Activated CD4-positive, alpha-beta T cell treated with anti-CD3 and anti-CD28 coated beads for 48 hours (primary cell): ENCODE measurements at regions not wholly inside any gene's neighbourhood (a gene's known extent, or its start where the extent isn't known, plus 50 kb on each side); places are given as distances from the start of the nearest gene placed in this dataset.
A peak's percentile ranks its signal among the peaks of the same experiment; 100 is the strongest.
"Not testable (repeated sequence)": the region's sequence is repeated elsewhere in the genome, so short reads cannot be mapped to it uniquely, and the experiment has no call there.

Source experiments
- DNase-seq: peaks from one replicate; pipeline ENCODE4 v3.0.0-alpha.2; 2020

DNA sequence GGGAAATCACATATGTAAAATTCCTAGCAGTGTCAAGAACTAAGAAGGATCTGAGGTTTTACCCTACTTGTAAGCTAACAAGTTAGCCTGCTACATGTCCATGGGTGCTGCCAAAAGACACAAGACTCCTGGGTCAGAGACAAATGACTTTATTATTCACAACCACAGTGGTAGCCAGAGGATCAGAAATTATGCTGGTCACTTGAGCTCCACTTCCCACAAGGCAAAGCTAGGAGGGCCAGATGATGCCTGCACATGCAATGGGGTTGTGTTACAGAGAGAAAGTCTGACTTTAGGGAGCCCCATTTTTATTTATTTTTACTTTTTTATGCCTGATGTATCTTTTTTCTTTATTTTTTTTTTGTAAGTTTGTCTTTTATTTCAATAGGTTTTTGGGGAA lies 136.8 kb downstream of the S1PR1 start:
- no peak for DNase-seq

DNA sequence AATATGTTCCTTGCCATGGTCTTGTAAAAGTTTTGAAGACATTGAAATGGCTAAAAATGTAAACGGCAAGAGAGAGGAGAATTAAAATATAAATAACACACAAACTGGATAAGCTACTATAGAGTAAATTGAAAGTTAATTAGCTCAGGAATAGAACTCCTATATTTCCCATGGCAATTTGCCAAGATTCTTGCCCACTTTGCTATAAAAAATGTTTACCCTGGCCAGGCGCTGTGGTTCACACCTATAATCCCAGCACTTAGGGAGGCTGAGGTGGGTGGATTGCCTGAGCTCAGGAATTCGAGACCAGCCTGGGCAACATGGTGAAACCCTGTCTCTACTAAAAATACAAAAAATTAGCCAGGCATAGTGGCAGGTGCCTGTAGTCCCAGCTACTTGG lies 138.6 kb downstream of the S1PR1 start:
- DNase-seq = not testable (repeated sequence)

- no peak for DNase-seq
Observed at GRCh38 chr1:101376121-101377083, 139.6 kb downstream of the S1PR1 start.

DNA sequence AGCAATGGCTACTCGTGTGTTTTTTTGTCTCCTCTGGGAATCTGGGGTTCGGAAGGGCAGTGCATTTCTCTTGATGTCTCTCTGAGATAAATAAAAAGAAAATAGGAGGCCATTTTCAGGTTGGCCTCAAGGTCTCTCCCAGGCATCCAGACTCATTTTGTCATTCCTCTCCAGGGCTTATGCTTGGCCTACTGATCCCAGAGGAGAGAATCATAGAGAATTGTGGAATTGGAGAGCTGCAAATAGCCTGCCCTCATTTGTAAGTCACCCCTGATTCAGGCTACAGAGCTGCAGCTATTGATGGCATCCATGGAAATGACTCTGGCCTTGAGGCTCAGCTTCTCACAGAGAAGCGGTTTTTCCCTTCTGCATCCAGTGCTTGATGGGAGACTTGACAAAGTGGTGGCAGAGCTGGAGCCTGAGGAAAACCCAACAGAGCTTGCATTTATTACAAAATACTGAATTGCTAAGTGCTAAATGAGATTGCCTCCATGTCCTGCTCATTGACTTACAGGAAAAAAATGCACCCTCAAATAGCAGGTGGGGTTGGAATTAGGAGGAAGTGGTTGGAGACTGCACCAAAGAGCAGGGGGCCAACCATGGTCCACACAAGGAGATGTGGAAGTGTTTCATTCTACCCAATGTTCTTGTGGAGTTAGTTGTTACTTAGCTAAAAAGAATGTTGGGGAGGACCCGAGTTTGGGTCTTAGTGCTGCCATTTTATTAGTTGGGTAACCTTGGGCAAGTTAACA lies 140.4 kb downstream of the S1PR1 start:
- DNase-seq = no peak

GRCh38 chr1:101379037-101379436 lies 142.2 kb downstream of the S1PR1 start:
- DNase-seq = no peak

DNA sequence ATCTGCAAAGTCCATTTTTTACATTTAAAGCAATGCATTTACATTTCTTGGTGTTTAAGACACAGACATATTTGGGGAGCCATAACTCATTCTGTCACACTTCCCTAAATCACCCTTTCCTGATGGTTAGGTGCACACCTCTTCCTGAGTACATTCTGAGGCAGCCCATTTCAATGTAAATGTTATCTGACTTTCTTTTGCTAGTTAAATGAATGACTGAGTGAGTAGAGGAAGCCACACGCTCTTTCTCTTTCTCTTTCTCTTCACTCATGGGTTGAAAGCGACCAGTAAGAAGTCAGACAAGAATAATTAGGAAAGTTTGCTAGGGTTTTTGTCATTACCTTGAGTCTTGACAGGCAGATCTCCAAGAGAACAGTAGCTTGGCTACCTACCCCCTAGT lies 143.1 kb downstream of the S1PR1 start:
- no peak for DNase-seq

- DNase-seq = no peak
Observed at GRCh38 chr1:101382135-101382534, 145.3 kb downstream of the S1PR1 start.

DNA sequence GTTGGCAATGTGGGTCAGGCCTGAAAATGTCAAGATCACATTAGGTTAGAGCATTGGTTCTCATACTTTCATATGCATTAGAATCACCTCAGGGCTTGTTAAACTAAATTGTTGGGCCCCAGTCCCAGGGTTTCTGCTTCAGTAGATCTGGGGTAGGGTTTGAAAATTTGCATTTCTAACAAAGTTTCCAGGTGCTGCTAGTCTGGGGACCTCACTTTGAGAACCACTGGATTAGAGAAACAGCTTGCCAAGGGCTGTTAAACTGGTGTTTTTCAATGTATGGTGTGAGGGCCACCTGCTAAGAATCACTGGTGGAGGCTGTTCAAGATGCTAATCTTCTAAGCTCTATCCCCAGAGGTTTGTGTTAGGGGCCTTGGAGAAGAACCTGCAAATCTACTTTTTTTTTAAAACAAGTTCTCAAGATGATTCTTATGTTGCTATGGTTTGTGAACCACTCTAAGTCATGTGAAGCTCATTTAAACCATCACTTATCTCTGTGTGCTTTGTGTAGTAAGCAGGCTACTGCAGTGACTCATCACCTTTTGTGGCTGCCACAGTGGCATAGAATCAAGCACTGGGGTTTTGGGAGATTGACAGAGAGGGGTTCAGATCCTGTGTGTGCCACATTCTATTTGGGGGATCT lies 152.2 kb downstream of the S1PR1 start:
- peak; percentile 20 for DNase-seq

- no peak for DNase-seq
Observed at GRCh38 chr1:101389547-101389929, 152.7 kb downstream of the S1PR1 start.

GRCh38 chr1:101392552-101392951 lies 155.7 kb downstream of the S1PR1 start:
- DNase-seq = no peak

DNA sequence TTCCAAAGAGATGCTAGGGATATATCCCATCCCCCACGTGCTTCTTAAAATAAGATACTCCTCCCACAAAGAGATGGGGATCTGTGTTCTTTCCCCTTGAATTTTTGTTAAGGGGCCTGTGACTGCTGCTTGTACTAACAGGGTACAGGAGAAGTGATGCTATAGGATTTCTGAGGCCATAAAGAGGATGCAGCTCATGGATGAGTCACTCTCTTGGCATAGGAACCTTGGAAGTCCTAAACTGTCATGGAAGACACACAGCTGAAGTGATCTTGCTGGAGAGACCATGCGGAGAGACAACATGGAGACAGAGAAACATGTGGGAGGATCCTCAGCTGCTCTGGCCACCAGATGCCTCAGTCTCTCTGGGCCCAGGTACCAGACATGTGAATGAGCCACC lies 157.2 kb downstream of the S1PR1 start:
- DNase-seq = no peak

- no peak for DNase-seq
Observed at GRCh38 chr1:101399222-101399621, 162.4 kb downstream of the S1PR1 start.

GRCh38 chr1:101406271-101406670 lies 169.5 kb downstream of the S1PR1 start:
- DNase-seq = no peak

GRCh38 chr1:101406681-101407080 lies 169.9 kb downstream of the S1PR1 start:
- no peak for DNase-seq

DNA sequence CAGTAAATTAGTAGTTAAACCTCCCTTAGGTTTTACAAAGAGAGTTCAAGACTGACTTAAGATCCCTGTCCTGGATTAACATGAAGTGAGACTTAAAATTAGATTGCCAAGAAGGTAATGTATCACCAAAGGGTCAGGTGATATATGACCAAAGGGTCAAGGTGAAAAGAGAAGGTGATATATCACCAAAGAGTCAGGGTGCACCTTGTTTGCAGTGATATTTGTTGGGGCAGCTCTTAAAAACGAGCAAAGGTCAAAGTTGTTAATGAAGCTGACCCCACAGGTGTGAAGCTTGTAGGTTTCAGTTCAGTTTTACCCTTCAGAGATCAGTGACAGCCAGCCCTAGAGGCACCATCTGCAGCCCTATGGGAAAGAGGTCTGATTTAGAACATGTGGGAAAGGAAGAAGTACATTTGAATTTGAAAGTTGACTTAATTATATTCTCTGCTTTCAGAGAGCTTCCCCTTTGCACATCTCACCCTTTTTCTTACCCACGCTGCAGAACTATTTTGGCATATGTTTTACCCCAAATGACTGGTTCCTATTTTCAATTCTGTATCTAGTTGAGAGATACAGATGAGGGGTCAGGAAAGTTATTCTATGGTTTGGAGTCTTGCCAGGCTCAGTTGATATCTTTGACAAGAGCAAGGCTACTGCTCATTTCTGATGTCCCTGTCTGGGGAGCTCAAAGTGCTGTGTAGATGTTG lies 170.8 kb downstream of the S1PR1 start:
- no peak for DNase-seq

DNA sequence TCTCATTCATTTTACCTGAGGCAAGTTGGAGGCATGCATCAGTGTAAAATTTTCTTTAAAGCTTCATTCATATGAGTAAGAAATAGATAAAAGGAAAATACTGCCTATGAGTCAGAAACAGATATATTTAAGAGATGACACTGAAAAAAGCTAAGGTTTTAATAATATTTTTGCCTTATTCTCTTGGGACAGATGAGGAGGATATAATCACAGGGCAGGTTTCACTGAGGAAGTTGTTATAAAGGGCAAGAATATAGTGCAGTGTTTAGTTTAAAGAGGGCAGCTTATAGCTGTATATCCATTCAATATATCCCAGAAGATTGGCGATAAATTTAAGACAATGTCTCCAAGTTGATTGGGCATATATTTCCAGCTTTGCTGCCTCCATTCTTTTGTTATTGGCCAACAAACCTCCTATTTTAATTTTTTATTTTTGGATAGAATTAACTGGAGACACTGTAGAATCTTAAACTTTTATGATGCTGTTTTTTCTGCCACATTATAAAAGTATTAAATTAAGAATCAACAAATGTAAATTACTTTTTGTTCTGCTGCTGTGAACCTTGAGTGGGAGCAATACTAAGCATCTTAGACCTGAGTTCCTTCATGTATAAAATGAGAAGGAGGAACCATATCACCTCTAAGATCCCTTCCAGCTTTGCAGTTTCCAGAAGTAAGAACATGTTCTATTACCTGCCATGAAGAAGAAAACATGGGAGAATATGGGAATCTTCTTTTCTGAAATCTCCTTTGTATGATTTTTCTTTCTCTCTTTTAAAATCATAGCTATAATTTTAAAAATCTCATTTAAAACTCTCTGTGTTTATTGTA lies 171.6 kb downstream of the S1PR1 start:
- no peak for DNase-seq

DNA sequence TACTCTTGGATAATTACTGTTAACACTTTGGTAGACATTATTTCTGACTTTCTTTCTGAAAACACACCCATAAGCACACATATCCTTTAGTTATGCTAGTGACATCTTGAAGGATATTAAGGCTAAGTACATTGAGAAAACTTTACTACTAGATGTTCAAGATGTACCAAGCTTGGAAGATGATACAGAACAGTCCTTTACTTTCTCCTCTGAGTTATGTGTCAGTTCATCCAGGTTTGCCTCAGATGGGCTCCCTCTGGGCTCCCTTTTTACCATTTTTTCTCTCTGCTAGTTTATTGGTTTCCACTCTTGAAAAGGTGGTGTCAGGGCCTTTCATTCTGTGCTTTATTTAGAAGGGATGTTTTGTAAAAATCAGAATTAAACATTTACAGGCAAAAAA lies 172.3 kb downstream of the S1PR1 start:
- no peak for DNase-seq

- DNase-seq = no peak
Observed at GRCh38 chr1:101410048-101410878, 173.4 kb downstream of the S1PR1 start.

DNA sequence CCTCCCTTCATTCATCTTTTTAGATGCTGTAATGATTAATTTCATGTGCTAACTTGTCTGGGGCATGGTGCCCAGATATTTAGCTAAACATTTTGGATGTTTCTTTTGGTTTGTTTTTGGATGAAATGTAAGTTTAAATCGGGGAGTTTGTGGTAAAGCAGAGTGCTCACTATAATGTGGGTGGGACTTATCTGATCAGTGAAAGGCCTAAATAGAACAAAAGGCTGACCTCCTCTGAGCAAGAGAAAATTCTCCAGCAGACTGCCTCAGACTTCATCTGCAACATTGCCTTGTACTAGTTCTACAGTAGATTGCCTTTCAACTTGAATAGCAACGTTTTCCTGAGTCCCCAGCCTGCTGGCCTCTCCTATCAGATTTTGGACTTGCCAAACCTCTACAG lies 183.6 kb downstream of the S1PR1 start:
- no peak for DNase-seq

DNA sequence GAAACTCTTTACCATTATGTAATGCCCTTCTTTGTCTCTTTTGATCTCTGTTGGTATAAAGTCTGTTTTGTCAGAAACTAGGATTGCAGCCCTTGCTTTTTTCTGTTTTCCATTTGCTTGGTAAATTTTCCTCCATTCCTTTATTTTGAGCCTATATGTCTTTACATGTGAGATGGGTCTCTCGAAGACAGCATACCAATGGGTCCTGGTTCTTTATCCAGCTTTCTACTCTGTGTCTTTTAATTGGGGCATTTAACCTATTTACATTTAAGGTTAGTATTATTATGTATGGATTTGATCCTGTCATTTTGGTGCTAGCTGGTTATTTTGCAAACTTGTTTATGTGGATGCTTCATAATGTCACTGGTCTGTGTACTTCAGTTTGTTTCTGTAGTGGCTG lies 191.3 kb downstream of the S1PR1 start:
- DNase-seq = not testable (repeated sequence)

- no peak for DNase-seq
Observed at GRCh38 chr1:101428562-101428961, 191.7 kb downstream of the S1PR1 start.
